Forelimb muscle (tissue), 1 donor: ENCODE measurements at regions not wholly inside any gene's neighbourhood (a gene's known extent, or its start where the extent isn't known, plus 50 kb on each side); places are given as distances from the start of the nearest gene placed in this dataset.

Source experiments
- DNase-seq: peaks from one replicate; pipeline ENCODE4 v3.0.0-alpha.2; 2013; ENCODE audit warnings: low read depth

DNA sequence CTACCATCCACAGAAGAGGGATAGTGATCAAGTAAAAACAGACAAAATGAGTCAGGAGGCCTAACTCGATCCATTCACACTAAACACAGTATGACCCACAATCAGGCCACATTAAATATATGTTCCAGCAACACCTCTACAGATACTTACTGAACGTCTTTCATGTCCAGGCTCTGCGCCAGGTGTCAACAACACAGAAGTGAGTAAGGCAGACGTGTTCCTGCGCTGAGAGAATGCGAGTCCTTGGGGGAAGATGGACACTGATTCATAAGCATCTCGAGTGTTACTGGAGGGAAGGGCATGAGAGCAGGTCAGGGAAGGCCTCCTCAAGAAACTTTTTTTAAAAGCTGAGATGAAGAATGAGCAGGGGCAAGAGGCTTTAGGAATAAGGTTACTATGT is 164.3 kb upstream of the CLINT1 start:
- no peak for DNase-seq

GRCh38 chr5:158022837-158023236 is 163.9 kb upstream of the CLINT1 start:
- no peak for DNase-seq

- no peak for DNase-seq
Observed at GRCh38 chr5:158022393-158022792, 163.4 kb upstream of the CLINT1 start.

DNA sequence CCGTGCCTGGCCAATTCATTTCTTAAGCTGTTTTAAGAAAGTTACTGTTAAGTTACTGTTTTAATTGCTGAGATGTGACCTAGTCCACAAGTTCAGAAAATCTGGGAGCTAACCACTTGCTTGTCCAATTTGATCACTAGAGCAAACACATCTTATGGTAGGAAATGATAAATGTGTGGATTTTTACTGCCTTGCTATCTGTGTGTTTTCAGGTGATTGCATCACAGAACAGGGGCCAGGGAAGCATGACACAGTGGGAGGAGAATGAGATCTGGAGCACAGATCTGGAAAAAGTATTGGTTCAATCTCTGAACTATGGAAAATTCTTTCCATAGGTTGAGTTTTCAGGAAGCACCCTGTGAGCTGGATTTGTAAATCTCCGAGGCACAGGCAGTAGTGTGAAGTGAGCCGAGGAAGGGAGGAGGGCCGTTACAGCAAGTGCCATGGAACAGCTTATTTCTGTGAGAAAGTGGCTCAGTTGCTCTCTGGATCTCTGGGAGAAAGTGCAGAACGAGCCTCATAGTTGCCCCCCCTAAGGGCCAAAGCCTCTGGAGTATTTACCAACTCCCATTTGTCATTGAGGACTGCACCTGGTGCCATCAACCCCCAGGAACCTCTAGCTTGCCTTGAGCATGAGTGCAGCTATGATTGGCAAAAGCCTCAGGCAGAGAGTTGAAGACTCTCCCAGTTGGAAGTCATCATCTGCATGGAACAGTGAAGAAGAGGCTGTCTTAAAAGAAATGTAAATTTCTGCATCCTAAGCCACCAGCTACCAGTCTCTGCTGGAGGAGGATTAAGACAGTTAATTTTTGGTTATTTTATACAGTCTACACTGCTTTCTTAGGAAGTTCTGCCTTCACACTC is 161.8 kb upstream of the CLINT1 start:
- no peak for DNase-seq

- DNase-seq: no peak
Observed at GRCh38 chr5:158017469-158017868, 158.5 kb upstream of the CLINT1 start.

- DNase-seq: no peak
Observed at GRCh38 chr5:158014372-158014771, 155.4 kb upstream of the CLINT1 start.

- no peak for DNase-seq
Observed at GRCh38 chr5:158013939-158014338, 155.0 kb upstream of the CLINT1 start.

GRCh38 chr5:158013303-158013702 is 154.4 kb upstream of the CLINT1 start:
- no peak for DNase-seq

DNA sequence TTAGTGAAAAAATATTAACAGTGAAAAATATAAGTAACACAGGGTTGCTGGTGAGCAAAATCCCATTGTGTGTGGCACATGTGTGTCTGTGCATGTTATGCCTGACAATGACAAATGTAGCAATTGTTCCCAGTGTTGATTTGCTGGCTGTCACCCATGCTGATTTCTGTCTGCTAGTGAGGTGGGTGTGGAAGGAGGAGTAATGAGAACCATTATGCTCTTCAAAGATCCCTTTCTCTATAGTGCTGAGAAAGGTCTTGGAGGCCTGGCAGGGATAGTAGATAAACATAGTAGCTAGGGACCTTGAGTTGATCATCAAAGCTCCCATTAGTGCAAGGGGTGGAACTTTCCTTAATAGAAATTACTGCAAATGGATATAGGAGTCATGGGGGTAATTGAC is 152.5 kb upstream of the CLINT1 start:
- DNase-seq: no peak

DNA sequence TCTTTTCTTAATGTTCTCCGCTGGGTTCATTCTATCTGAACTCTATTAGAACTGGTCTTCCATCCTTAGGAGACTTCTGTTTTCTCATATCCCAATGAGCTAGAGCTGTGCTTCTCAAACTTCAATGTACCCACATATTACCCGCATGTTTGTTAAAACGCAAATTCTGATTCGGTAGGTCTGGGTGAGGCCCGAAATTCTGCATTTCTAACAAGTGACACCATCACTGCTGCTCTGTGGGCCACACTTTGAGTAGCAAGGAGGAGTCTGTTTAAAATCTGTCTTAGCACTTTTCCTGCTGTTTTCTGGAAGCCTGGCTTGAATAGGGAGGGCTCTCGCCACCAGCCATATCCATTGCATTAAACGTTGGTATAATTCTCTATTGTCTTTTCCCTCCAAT is 151.9 kb upstream of the CLINT1 start:
- DNase-seq: no peak

DNA sequence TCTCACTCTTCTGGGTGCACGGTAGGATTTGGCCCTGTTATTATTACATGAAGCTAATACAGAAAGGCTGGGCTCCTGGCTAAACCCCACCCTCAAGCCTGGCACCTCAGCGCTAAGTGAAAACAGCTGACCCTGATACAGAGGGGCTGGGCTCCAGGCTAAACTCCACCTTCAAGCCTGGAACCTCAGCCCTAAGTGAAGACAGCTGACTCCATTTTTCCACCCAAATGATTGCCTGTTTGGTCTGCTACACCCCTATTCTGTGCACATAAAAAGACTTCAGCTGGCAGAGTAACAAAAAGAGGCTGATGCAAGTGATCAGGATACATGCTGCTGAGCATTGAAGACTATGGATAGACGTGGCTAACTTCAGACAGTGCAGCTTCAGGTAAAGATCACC is 148.4 kb upstream of the CLINT1 start:
- no peak for DNase-seq

DNA sequence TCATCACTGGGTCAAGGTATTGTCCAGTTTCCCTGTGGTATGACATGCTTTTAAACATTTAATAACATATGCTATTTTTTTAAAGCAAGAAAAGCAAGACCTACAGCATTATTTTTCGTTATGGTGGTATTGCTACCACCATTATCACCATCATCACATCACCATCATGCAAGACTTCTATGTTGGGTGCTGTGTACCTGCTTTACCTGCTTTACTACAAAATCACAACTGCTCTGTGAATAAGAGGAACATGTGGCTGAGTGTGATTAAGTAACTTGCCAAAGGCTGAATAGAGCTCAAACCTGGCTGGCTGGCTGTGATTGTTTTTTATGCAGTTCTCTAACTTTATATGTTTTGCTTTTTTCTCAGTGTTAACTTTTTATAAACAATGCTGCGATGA is 140.8 kb upstream of the CLINT1 start:
- no peak for DNase-seq

DNA sequence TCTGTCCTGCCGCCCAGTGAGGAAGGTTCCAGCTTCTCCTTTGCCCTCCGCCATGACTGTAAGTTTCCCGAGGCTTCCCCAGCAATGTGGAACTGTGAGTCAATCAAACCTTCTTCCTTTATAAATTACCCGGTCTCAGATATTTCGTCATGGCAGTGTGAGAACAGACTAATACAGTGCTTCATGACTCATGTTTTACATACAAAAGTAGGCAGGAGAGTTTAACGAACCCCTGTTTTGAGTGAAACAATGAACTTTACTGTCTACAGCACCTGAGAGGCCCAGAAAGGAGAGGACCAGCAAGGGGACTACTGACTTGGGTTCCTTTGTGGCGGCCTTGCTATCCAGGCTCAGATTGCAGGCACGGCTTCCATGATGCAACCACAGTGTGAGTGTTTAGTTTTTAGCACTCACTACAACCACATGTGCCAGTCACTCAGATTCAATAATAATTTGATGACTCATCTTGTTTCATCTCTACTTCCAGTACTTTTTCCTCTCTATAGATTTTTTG is 139.1 kb upstream of the CLINT1 start:
- no peak for DNase-seq

GRCh38 chr5:157994906-157995519 is 136.1 kb upstream of the CLINT1 start:
- peak; percentile 13 for DNase-seq

DNA sequence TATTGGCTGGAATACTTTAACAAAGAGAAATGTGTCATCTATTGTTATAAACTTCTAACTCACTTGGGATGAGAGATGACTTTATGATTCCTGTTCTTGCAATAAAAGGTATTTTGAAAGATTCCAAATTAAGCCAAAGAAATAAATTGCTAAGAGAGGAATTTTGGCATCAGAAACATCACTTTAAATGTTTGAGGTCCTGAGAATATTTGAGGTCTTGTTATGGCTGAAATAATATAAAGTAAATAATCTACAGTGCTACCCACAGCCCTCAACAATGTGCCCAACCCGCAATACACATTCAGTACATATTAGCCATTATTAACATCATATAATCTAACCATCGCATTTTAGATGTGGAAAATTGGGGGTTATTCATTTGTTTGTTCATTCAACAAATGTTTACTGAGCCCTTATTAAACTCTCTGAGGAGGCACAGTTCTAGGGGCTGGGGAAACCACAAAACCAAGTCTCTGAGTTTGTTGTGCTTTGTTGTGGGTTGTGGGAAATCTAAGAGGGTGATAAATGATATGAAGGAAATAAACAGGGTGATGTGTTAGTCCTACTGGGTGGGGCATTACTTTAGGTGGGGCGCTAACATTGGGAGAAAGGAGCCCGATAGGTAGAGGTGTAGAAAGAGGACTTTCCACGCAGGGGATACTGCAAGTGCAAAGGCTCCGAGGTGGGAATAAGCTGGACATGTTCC is 135.2 kb upstream of the CLINT1 start:
- no peak for DNase-seq

GRCh38 chr5:157993201-157993600 is 134.3 kb upstream of the CLINT1 start:
- DNase-seq: no peak

- no peak for DNase-seq
Observed at GRCh38 chr5:157990583-157991181, 131.7 kb upstream of the CLINT1 start.

- DNase-seq: no peak
Observed at GRCh38 chr5:157989296-157989695, 130.4 kb upstream of the CLINT1 start.

- DNase-seq: no peak
Observed at GRCh38 chr5:157987259-157987658, 128.3 kb upstream of the CLINT1 start.

DNA sequence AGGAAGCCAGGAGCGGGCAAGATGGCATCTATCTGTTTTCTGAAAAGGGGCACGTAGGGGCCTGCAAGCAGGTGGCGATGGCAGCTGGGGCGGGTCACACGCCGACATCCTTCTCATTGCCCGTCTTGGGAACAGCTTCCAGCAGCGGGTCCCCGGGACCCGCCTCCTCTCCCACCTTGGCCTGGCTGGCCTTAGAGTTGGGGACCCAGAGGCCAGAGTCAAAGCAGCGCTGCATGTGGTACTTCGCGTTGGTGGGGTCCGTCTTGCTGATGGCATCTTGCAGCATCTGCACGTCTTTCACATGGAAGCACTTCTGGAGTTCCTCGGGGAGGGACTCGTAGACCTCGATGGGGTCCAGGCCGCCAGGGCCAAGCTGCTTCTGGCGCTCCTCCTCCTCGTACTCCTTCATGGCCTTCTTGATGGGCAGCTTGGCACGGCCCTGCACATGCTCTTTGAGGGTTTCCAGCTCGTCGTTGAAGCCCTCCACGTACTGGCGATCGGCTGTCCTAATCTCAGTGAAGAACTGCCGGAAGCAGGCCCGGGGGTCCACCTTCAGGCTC is 127.6 kb upstream of the CLINT1 start:
- no peak for DNase-seq

GRCh38 chr5:157984611-157985010 is 125.7 kb upstream of the CLINT1 start:
- DNase-seq: no peak
